HG02610 (cell line): ENCODE measurements at regions not wholly inside any gene's neighbourhood (a gene's known extent, or its start where the extent isn't known, plus 50 kb on each side); places are given as distances from the start of the nearest gene placed in this dataset.
"Not testable (repeated sequence)": the region's sequence is repeated elsewhere in the genome, so short reads cannot be mapped to it uniquely, and the experiment has no call there.

ENCODE experiments used
- ATAC-seq: cut with Tn5 transposase; IDR thresholded peaks from one replicate; pipeline ENCODE4 v1.9.1; 2021; ENCODE audit warnings: mild to moderate bottlenecking, moderate library complexity; ENCODE audit not compliant: unreplicated experiment

GRCh38 chr6:30807566-30807965 is 63.2 kb upstream of the IER3 start:
- not testable (repeated sequence) for ATAC-seq

- no peak for ATAC-seq
Measured at GRCh38 chr6:30806581-30807183, 62.3 kb upstream of the IER3 start.

GRCh38 chr6:30804333-30804732 is 60.0 kb upstream of the IER3 start:
- ATAC-seq = no peak

GRCh38 chr6:30802731-30803130 is 58.4 kb upstream of the IER3 start:
- no peak for ATAC-seq

- ATAC-seq = no peak
Measured at GRCh38 chr6:30801950-30802349, 57.6 kb upstream of the IER3 start.

GRCh38 chr6:30800871-30801270 is 56.5 kb upstream of the IER3 start:
- no peak for ATAC-seq

GRCh38 chr6:30799210-30799609 is 54.9 kb upstream of the IER3 start:
- ATAC-seq = no peak

GRCh38 chr6:30798494-30798893 is 54.1 kb upstream of the IER3 start:
- ATAC-seq = no peak

- no peak for ATAC-seq
Measured at GRCh38 chr6:30795549-30796293, 51.4 kb upstream of the IER3 start.
